ENCODE measurements at regions not wholly inside any gene's neighbourhood (a gene's known extent, or its start where the extent isn't known, plus 50 kb on each side); places are given as distances from the start of the nearest gene placed in this dataset.

GRCh38 chr3:43910750-43911149 is 220.0 kb downstream of the ABHD5 start:
- H4K8ac ChIP-seq (replicated peaks; ENCODE audit: insufficient read length, low read depth, low read length): no peak overlapping the region
- H3K4ac ChIP-seq (ENCODE audit: low read depth, low read length): no peak overlapping the region
- no peaks in the 10 kb centered on the region; the same call in 1 of the 2 replicates for H3K4me1 ChIP-seq (ENCODE audit: insufficient read depth, low read length)
- no peak overlapping the region for H3K18ac ChIP-seq (ENCODE audit: insufficient read length, low read depth, low read length)
- H2AK5ac ChIP-seq (ENCODE audit: insufficient read length, low read length): no peak overlapping the region
- no peak overlapping the region for H3K56ac ChIP-seq (ENCODE audit: insufficient read length, low read depth, low read length)
- 0 out of 2 replicates have a peak overlapping the region, but pooled peaks have one; percentile 52 for H2BK15ac ChIP-seq (ENCODE audit: low read depth, low read length)
- no peak for TF ChIP-seq CTCF (conservative IDR thresholded peaks at IDR 0.05)
- H3K23me2 ChIP-seq (ENCODE audit: insufficient read length, low read depth, low read length, poor library complexity, severe bottlenecking): no peaks in the 10 kb centered on the region
- H3K9me3 Mint-ChIP-seq: no peaks in the 10 kb centered on the region
- WGBS (ENCODE audit: extremely low coverage, insufficient read length, low lambda C conversion rate): no CpG with 5 or more reads among the region's 2 CpGs
- no peak overlapping the region for H2AFZ ChIP-seq (ENCODE audit: low read length)
- H3K36me3 Mint-ChIP-seq (ENCODE audit: insufficient read depth in 1 of 3, low read depth in 3 of 3): no peaks in the 10 kb centered on the region; a peak in 1 of 7 replicates
- no peak for DNase-seq
- no peak overlapping the region for H4K5ac ChIP-seq (ENCODE audit: insufficient read length, low read depth, low read length)
- H3K4me2 ChIP-seq (ENCODE audit: insufficient read depth, insufficient read length, low read length): no peak overlapping the region
- H2BK120ac ChIP-seq (ENCODE audit: low read depth, low read length, poor library complexity, severe bottlenecking): no peak overlapping the region
- no peaks in the 10 kb centered on the region for H3K79me1 ChIP-seq (ENCODE audit: insufficient read depth, low read depth, low read length, poor library complexity, severe bottlenecking)
- H2BK5ac ChIP-seq (ENCODE audit: insufficient read length, low read length): no peak overlapping the region
- H3K14ac ChIP-seq (ENCODE audit: insufficient read depth, low read length): no peak overlapping the region
- H3K9me3 ChIP-seq (ENCODE audit: control insufficient read depth, low read depth, low read length): no peaks in the 10 kb centered on the region
- H3T11ph ChIP-seq (ENCODE audit: low read length): no peak overlapping the region
- no peak overlapping the region for H3K27ac ChIP-seq (ENCODE audit: insufficient read length, low read depth, low read length)
- H2BK12ac ChIP-seq (ENCODE audit: insufficient read length, low read depth, low read length): no peak overlapping the region
- no peaks in the 10 kb centered on the region for H3K79me2 ChIP-seq (ENCODE audit: insufficient read depth, low read length)
- H3K4me3 Mint-ChIP-seq: no peak overlapping the region
- no peak overlapping the region for H3K23ac ChIP-seq (ENCODE audit: insufficient read length, low read depth, low read length)
- no peak overlapping the region for H3K9ac ChIP-seq (ENCODE audit: extremely low read depth, insufficient read length, low read length)
- no peaks in the 10 kb centered on the region for H4K20me1 ChIP-seq (ENCODE audit: control insufficient read depth, insufficient read depth, insufficient read length)
- no peak overlapping the region for H4K91ac ChIP-seq (ENCODE audit: insufficient read length, low read depth, low read length)
- H3K4me1 Mint-ChIP-seq: 0 out of 4 replicates have a peak, but pooled peaks cover 0 to 3% of the 10 kb centered on the region in 2 experiments
- no peak overlapping the region for H3K27ac Mint-ChIP-seq
- H3K27me3 Mint-ChIP-seq (ENCODE audit: low read depth): no peaks in the 10 kb centered on the region; the same call in 1 of the 2 replicates
- no peaks in the 10 kb centered on the region; the same call in 1 of the 2 replicates for H3K27me3 ChIP-seq (ENCODE audit: insufficient read depth, low read length)
- H2BK20ac ChIP-seq (ENCODE audit: low read depth, low read length, poor library complexity, severe bottlenecking): no peak overlapping the region

Data from H9 (cell line).